Heart right ventricle (tissue), 16 donors: ENCODE measurements at regions not wholly inside any gene's neighbourhood (a gene's known extent, or its start where the extent isn't known, plus 50 kb on each side); places are given as distances from the start of the nearest gene placed in this dataset.

Experiments used
- ATAC-seq, 8 donors: fragments of 200-7000 bp; cut with Tn5 transposase; one replicate each; pipeline ENCODE4 v1.9.1; 2020; ENCODE audit warnings: mild to moderate bottlenecking in 8 of 8, moderate library complexity in 8 of 8, moderate number of reproducible peaks in 1 of 8
- DNase-seq, 2 donors: peaks; one replicate each; pipeline ENCODE4 v3.0.0-alpha.2; 2020
- H3K27ac ChIP-seq, 10 donors: fragments of 200-600 bp; sonication (generic) in 2 of 10; one replicate each; pipeline versions ENCODE4 v1.5.0 to v1.8.0; 2020 to 2022; ENCODE audit warnings: mild to moderate bottlenecking in 3 of 10
- H3K27me3 ChIP-seq, 7 donors: fragments of 200-600 bp; one replicate each; pipeline ENCODE4 v1.8.0; 2021 to 2022; ENCODE audit warnings: mild to moderate bottlenecking in 2 of 7
- H3K36me3 ChIP-seq, 9 donors: fragments of 200-600 bp; sonication (generic) in 1 of 9; one replicate each; pipeline versions ENCODE4 v1.5.0 to v1.8.0; 2020 to 2022; ENCODE audit warnings: mild to moderate bottlenecking in 2 of 9
- H3K4me1 ChIP-seq, 9 donors: fragments of 200-600 bp; sonication (generic) in 1 of 9; one replicate each; pipeline versions ENCODE4 v1.5.0 to v1.8.0; 2020 to 2022; ENCODE audit warnings: mild to moderate bottlenecking in 4 of 9
- H3K4me3 ChIP-seq, 10 donors: fragments of 200-600 bp; sonication (generic) in 2 of 10; one replicate each; pipeline versions ENCODE4 v1.5.0 to v1.8.0; 2020 to 2022; ENCODE audit warnings: mild to moderate bottlenecking in 7 of 10, moderate library complexity in 2 of 10
- H3K9me3 ChIP-seq, 11 donors: fragments of 200-600 bp in 10 of 11; sonication (generic) in 2 of 11; one replicate each; pipeline versions ENCODE4 v1.5.0 to v1.8.0; 2013 to 2022; ENCODE audit warnings: mild to moderate bottlenecking in 2 of 11, control low read depth in 1 of 11, moderate library complexity in 1 of 11
- CTCF ChIP-seq, 9 donors: fragments of 200-600 bp; sonication (generic) in 2 of 9; IDR thresholded peaks; one replicate each; pipeline versions ENCODE4 v1.5.0 to v1.8.0; 2021 to 2022; ENCODE audit warnings: antibody characterized with exemption in 9 of 9, mild to moderate bottlenecking in 5 of 9, moderate library complexity in 1 of 9
- WGBS, 2 donors: extraction: QIAGEN DNeasy Blood & Tissue Kit; methylation state at CpG; one replicate each; pipeline ENCODE4 v1.1.7; 2013; ENCODE audit warnings: inconsistent platforms in 1 of 2; 5-methylcytosine and 5-hydroxymethylcytosine counted together
- intact Hi-C, 10 donors: fragments of 100-400 bp; cut with DNase I; formaldehyde crosslinking; loops; one replicate each; pipeline versions ENCODE4 v1.11.1 to v1.14.2; 2022
- donor health status: Arrhythmogenic right ventricular cardiomyopathy.
- donor health status: ischemic (EF 13 %, LVEDD 7.1; RV severe dilation, severe dysfunction).
- donor health status: healthy with polysubstance abuse.
- donor health status: DM: no; HTN: yes; CAD: no.
- donor health status: DM: no; HTN: no; CAD: no.
- donor health status: ischemic (EF 25% LVEDD 6.9; RV normal size, moderate dysfunction).
- donor health status: ischemic (EF 25% LVEDD 5.7; RV mildly dilated, moderate dysfunction).
- donor health status: healthy.
- donor health status: DM: yes; HTN: yes; CAD: no.
- donor health status: Ischemic cardiomyopathy.
- donor health status: ischemic (EF 35%, LVEDD 5.7; RV mildly dilated, moderate dysfunction).
- donor health status: nonischemic (EF 11% LVEDD 7.7; RV severe dilation, severe dysfunction).
- donor health status: DM: yes; HTN: yes; CAD: no.
- donor health status: PGD.
- donor health status: ischemic (EF 29% LVEDD 5.4; RV normal size, mild dysfunction).
- donor health status: nonischemic (EF 23%, LVEDD 6.1; RV moderate dilation, normal function).

- Histone ChIP-seq H3K9me3 (no peaks in the 10 kb centered on the region), H3K27me3 (peaks cover 0 to 18% (median 5%) of the 10 kb centered on the region in 7 donors), H3K4me1 (no peaks in the 10 kb centered on the region), H3K36me3 (no peaks in the 10 kb centered on the region), H3K4me3 (no peak overlapping the region), H3K27ac (no peak overlapping the region)
- TF ChIP-seq CTCF (IDR thresholded peaks at IDR 0.05), result peak in 8 of 9 donors; percentile 14 to 52 (median 33)
- ATAC-seq, result no peak
- intact Hi-C loops, result no loop called here
- no peak for DNase-seq
- 43 to 51% methylated on average over 10 of the region's 10 CpGs for WGBS, 2 donors
These were observed 71.9 kb upstream of the KLHL29 start for GRCh38 chr2:23312996-23313606.

- Histone ChIP-seq H3K9me3 (peaks cover 0 to 5% (median 0%) of the 10 kb centered on the region in 11 donors), H3K4me1 (no peaks in the 10 kb centered on the region), H3K36me3 (no peaks in the 10 kb centered on the region), H3K27ac (no peak overlapping the region), H3K4me3 (no peak overlapping the region), H3K27me3 (peaks cover 0 to 12% (median 0%) of the 10 kb centered on the region in 7 donors)
- no peak for ATAC-seq
- DNase-seq, result no peak
- intact Hi-C loops, result no loop called here
- WGBS, 2 donors, result 92 to 96% methylated on average over 3 of the region's 3 CpGs
- TF ChIP-seq CTCF (IDR thresholded peaks at IDR 0.05), result no peak
These were observed 70.3 kb upstream of the KLHL29 start for GRCh38 chr2:23314687-23315086.

- 59 to 64% methylated on average over 8 of the region's 8 CpGs for WGBS, 2 donors
- ATAC-seq, result no peak
These were observed 64.9 kb upstream of the KLHL29 start for GRCh38 chr2:23320058-23320457.

GRCh38 chr2:23321751-23322150, 63.2 kb upstream of the KLHL29 start:
- H3K9me3 ChIP-seq, result peaks cover 0 to 5% (median 0%) of the 10 kb centered on the region in 11 donors
- WGBS, 2 donors, result 92 to 96% methylated on average over 5 of the region's 5 CpGs
- peaks cover 0 to 29% (median 0%) of the 10 kb centered on the region in 7 donors for H3K27me3 ChIP-seq
- TF ChIP-seq CTCF (IDR thresholded peaks at IDR 0.05), result no peak
- DNase-seq (no peak), ATAC-seq (no peak)
- peaks cover 0 to 9% (median 0%) of the 10 kb centered on the region in 9 donors for H3K4me1 ChIP-seq
- H3K4me3 ChIP-seq, result no peak overlapping the region
- intact Hi-C loops, result no loop called here
- no peaks in the 10 kb centered on the region for H3K36me3 ChIP-seq
- no peak overlapping the region for H3K27ac ChIP-seq

More at GRCh38 chr2:23320058-23320457, 64.9 kb upstream of the KLHL29 start:
- Histone ChIP-seq H3K27ac (no peak overlapping the region), H3K4me3 (no peak overlapping the region), H3K36me3 (no peaks in the 10 kb centered on the region), H3K9me3 (peaks cover 0 to 5% (median 0%) of the 10 kb centered on the region in 11 donors), H3K27me3 (peaks cover 0 to 28% (median 0%) of the 10 kb centered on the region in 7 donors), H3K4me1 (peaks cover 0 to 9% (median 0%) of the 10 kb centered on the region in 9 donors)
- TF ChIP-seq CTCF (IDR thresholded peaks at IDR 0.05), result no peak
- intact Hi-C loops, result no loop called here
- DNase-seq, result no peak
